Tibial artery (tissue), 4 donors: ENCODE measurements at regions not wholly inside any gene's neighbourhood (a gene's known extent, or its start where the extent isn't known, plus 50 kb on each side); places are given as distances from the start of the nearest gene placed in this dataset.

Experiments
- DNase-seq, 2 donors: peaks; one replicate each; pipeline ENCODE4 v3.0.0-alpha.2; 2019
- H3K27ac ChIP-seq, 2 donors: fragments of 200-600 bp; sonication (generic) in 1 of 2; 1 replicate in 1 of 2; 2 replicates in 1 of 2; pipeline ENCODE4 v1.5.1; 2018 to 2019; ENCODE audit warnings: mild to moderate bottlenecking in 1 of 2
- H3K27me3 ChIP-seq, 2 donors: fragments of 200-600 bp; sonication (generic) in 1 of 2; one replicate each; pipeline versions ENCODE4 v1.5.1 to v1.6.0; 2016 to 2019
- H3K36me3 ChIP-seq, 3 donors: fragments of 200-600 bp; sonication (generic) in 2 of 3; one replicate each; pipeline ENCODE4 v1.5.1; 2016 to 2019; ENCODE audit warnings: mild to moderate bottlenecking in 2 of 3
- H3K4me1 ChIP-seq, 4 donors: fragments of 200-600 bp; sonication (generic) in 2 of 4; 1 replicate in 3 of 4; 2 replicates in 1 of 4; pipeline ENCODE4 v1.5.1; 2016 to 2019
- H3K4me3 ChIP-seq, 2 donors: fragments of 200-600 bp; sonication (generic) in 1 of 2; 1 replicate in 1 of 2; 2 replicates in 1 of 2; pipeline ENCODE4 v1.5.1; 2018 to 2019; ENCODE audit warnings: mild to moderate bottlenecking in 2 of 2
- H3K9me3 ChIP-seq, 3 donors: fragments of 200-600 bp; sonication (generic) in 1 of 3; one replicate each; pipeline ENCODE4 v1.5.1; 2016 to 2019
- CTCF ChIP-seq, 2 experiments: fragments of 200-600 bp in 1 of 2; fragments of 450-650 bp in 1 of 2; IDR thresholded peaks; one replicate each; pipeline ENCODE4 v1.5.1; 2017 to 2019; ENCODE audit warnings: antibody characterized with exemption in 2 of 2, mild to moderate bottlenecking in 1 of 2, moderate library complexity in 1 of 2
- intact Hi-C: fragments of 100-400 bp; cut with DNase I; formaldehyde crosslinking; loops from one replicate; pipeline ENCODE4 v1.15.0; 2023; ENCODE audit warnings: low total_unique reads

GRCh38 chr6:95266537-95267258 is 310.6 kb upstream of the MANEA start:
- H3K36me3 ChIP-seq = no peaks in the 10 kb centered on the region
- no peak overlapping the region for H3K4me3 ChIP-seq
- no peak overlapping the region for H3K27ac ChIP-seq
- H3K9me3 ChIP-seq = peaks cover 0 to 4% (median 0%) of the 10 kb centered on the region in 3 donors
- no peaks in the 10 kb centered on the region for H3K4me1 ChIP-seq
- no peak for DNase-seq
- TF ChIP-seq CTCF (IDR thresholded peaks at IDR 0.05) = no peak
- intact Hi-C loops = no loop called here
- no peaks in the 10 kb centered on the region for H3K27me3 ChIP-seq

- no peak overlapping the region for H3K4me3 ChIP-seq
- no peak overlapping the region for H3K27ac ChIP-seq
- no peak for DNase-seq
- no peaks in the 10 kb centered on the region for H3K9me3 ChIP-seq
- TF ChIP-seq CTCF (IDR thresholded peaks at IDR 0.05) = no peak
- no peaks in the 10 kb centered on the region for H3K36me3 ChIP-seq
- H3K4me1 ChIP-seq = no peaks in the 10 kb centered on the region
- H3K27me3 ChIP-seq = no peaks in the 10 kb centered on the region
- intact Hi-C loops = no loop called here
Observed at GRCh38 chr6:95274686-95275235, 302.6 kb upstream of the MANEA start.

- TF ChIP-seq CTCF (IDR thresholded peaks at IDR 0.05) = no peak
- Histone ChIP-seq H3K4me3 (no peak overlapping the region), H3K27me3 (no peaks in the 10 kb centered on the region), H3K4me1 (no peaks in the 10 kb centered on the region), H3K27ac (no peak overlapping the region), H3K36me3 (no peaks in the 10 kb centered on the region), H3K9me3 (no peaks in the 10 kb centered on the region)
- no peak for DNase-seq
- intact Hi-C loops = no loop called here
Observed at GRCh38 chr6:95279616-95280015, 297.7 kb upstream of the MANEA start.

GRCh38 chr6:95280686-95281273 is 296.6 kb upstream of the MANEA start:
- TF ChIP-seq CTCF (IDR thresholded peaks at IDR 0.05) = peak in 1 of 2 experiments; percentile 7
- DNase-seq = no peak
- Histone ChIP-seq H3K36me3 (no peaks in the 10 kb centered on the region), H3K27me3 (no peaks in the 10 kb centered on the region), H3K9me3 (no peaks in the 10 kb centered on the region), H3K4me1 (no peaks in the 10 kb centered on the region), H3K27ac (no peak overlapping the region), H3K4me3 (no peak overlapping the region)
- intact Hi-C loops = no loop called here

GRCh38 chr6:95285881-95286280 is 291.5 kb upstream of the MANEA start:
- H3K9me3 ChIP-seq = no peaks in the 10 kb centered on the region
- no peak overlapping the region for H3K27ac ChIP-seq
- H3K4me1 ChIP-seq = no peaks in the 10 kb centered on the region
- intact Hi-C loops = no loop called here
- no peaks in the 10 kb centered on the region for H3K36me3 ChIP-seq
- no peak overlapping the region for H3K4me3 ChIP-seq
- no peak for DNase-seq
- no peak for TF ChIP-seq CTCF (IDR thresholded peaks at IDR 0.05)
- no peaks in the 10 kb centered on the region for H3K27me3 ChIP-seq
